H1 (cell line): ENCODE measurements at regions not wholly inside any gene's neighbourhood (a gene's known extent, or its start where the extent isn't known, plus 50 kb on each side); places are given as distances from the start of the nearest gene placed in this dataset.

Experiments
- CTCF ChIA-PET: fragments of 300-600 bp; sonication (Branson Sonifier 250); formaldehyde crosslinking; loops from one replicate; lab custom pipeline; 2021; ENCODE audit not compliant: partially characterized antibody; lab: Charles Lee
- POLR2A ChIA-PET: fragments of 300-600 bp; sonication (Branson Sonifier 250); formaldehyde crosslinking; loops from one replicate; lab custom pipeline; 2021; ENCODE audit warnings: inconsistent platforms; ENCODE audit not compliant: partially characterized antibody; lab: Charles Lee
- DNase-seq, 2 experiments: peaks; one replicate each; pipeline versions ENCODE4 v3.0.0 to v3.0.0-alpha.2; 2010 to 2022; ENCODE audit warnings: low spot score in 2 of 2, low read depth in 1 of 2, mixed read lengths in 1 of 2
- FAIRE-seq: peaks from 2 replicates; lab custom pipeline; 2011; peaks lifted over from hg19 to GRCh38; lab: Jason Lieb, UNC
- H2AFZ ChIP-seq: 2 replicates; pipeline ENCODE4 v1.8.1; 2012; ENCODE audit warnings: low read length, inconsistent platforms
- H2AK5ac ChIP-seq: 2 replicates; pipeline ENCODE4 v1.6.1; 2013; ENCODE audit warnings: low read depth, low read length
- H2BK120ac ChIP-seq: replicated peaks from 2 replicates; pipeline ENCODE3; 2013; ENCODE audit warnings: low read depth, low read length, inconsistent platforms
- H2BK12ac ChIP-seq: 2 replicates; pipeline ENCODE4 v1.6.1; 2013; ENCODE audit warnings: low read depth, low read length
- H2BK15ac ChIP-seq: 2 replicates; pipeline ENCODE4 v1.6.1; 2013; ENCODE audit warnings: low read length
- H2BK20ac ChIP-seq: 2 replicates; pipeline ENCODE4 v1.6.1; 2013; ENCODE audit warnings: low read length
- H2BK5ac ChIP-seq: 2 replicates; pipeline ENCODE4 v1.6.1; 2013; ENCODE audit warnings: low read depth, low read length
- H3K14ac ChIP-seq: 2 replicates; pipeline ENCODE4 v1.6.1; 2013; ENCODE audit warnings: inconsistent platforms; ENCODE audit not compliant: insufficient read length
- H3K18ac ChIP-seq: 2 replicates; pipeline ENCODE4 v1.6.1; 2013; ENCODE audit warnings: low read length; ENCODE audit errors: extremely low read depth
- H3K23ac ChIP-seq: 2 replicates; pipeline ENCODE4 v1.6.1; 2013; ENCODE audit warnings: inconsistent platforms; ENCODE audit not compliant: insufficient read length
- H3K23me2 ChIP-seq: 2 replicates; pipeline ENCODE4 v1.6.1; 2013; ENCODE audit warnings: low read depth, low read length
- H3K27ac ChIP-seq: 2 replicates; pipeline ENCODE4 v1.6.1; 2011; ENCODE audit warnings: low read depth, low read length, inconsistent platforms
- H3K27me3 ChIP-seq, 4 experiments: replicated peaks in 1 of 4; 1 replicate in 1 of 4; 2 replicates in 3 of 4; pipeline versions ENCODE4 v1.6.1 to v1.8.1; 2011 to 2013; ENCODE audit warnings: low read length in 3 of 4, mild to moderate bottlenecking in 3 of 4, inconsistent platforms in 2 of 4, mixed read lengths in 2 of 4, moderate library complexity in 1 of 4; ENCODE audit not compliant: control insufficient read depth in 3 of 4, insufficient read depth in 3 of 4; ENCODE audit errors: extremely low read depth in 1 of 4
- H3K36me3 ChIP-seq, 4 experiments: 2 replicates each; pipeline versions ENCODE4 v1.6.1 to v1.8.1; 2011 to 2013; ENCODE audit warnings: mild to moderate bottlenecking in 4 of 4, low read length in 3 of 4, moderate library complexity in 2 of 4, control low read depth in 1 of 4, inconsistent platforms in 1 of 4; ENCODE audit not compliant: insufficient read depth in 4 of 4, control insufficient read depth in 2 of 4
- H3K4ac ChIP-seq: replicated peaks from 2 replicates; pipeline ENCODE3; 2013; ENCODE audit warnings: low read length, low read depth, mixed read lengths, inconsistent platforms; ENCODE audit not compliant: insufficient read length
- H3K4me1 ChIP-seq, 4 experiments: replicated peaks in 1 of 4; 1 replicate in 1 of 4; 2 replicates in 3 of 4; pipeline versions ENCODE4 v1.6.1 to v1.8.1; 2011 to 2013; ENCODE audit warnings: low read length in 3 of 4, inconsistent platforms in 2 of 4, mixed read lengths in 1 of 4; ENCODE audit not compliant: insufficient read depth in 4 of 4, control insufficient read depth in 3 of 4
- H3K4me2 ChIP-seq, 2 experiments: 2 replicates each; pipeline versions ENCODE4 v1.6.1 to v1.8.1; 2011 to 2013; ENCODE audit warnings: low read depth in 2 of 2, low read length in 2 of 2, control low read depth in 1 of 2, inconsistent platforms in 1 of 2, mild to moderate bottlenecking in 1 of 2; ENCODE audit not compliant: insufficient read depth in 1 of 2
- H3K4me3 ChIP-seq, 4 experiments: fragments of 200-600, 300-600 bp in 1 of 4; sonication (generic), shearing (Covaris generic), sonication (Bioruptor Twin) in 1 of 4; 2 replicates each; pipeline versions ENCODE4 v1.5.1 to v1.8.1; 2011 to 2016; ENCODE audit warnings: low read length in 4 of 4, low read depth in 3 of 4, control low read depth in 2 of 4, inconsistent platforms in 2 of 4, mild to moderate bottlenecking in 2 of 4, mixed read lengths in 1 of 4, moderate library complexity in 1 of 4; ENCODE audit not compliant: insufficient read depth in 2 of 4; ENCODE audit errors: extremely low read depth in 1 of 4
- H3K56ac ChIP-seq: replicated peaks from 2 replicates; pipeline ENCODE3; 2013; ENCODE audit warnings: low read depth, mild to moderate bottlenecking, mixed read lengths, low read length, inconsistent platforms; ENCODE audit not compliant: insufficient read length
- H3K79me1 ChIP-seq: 2 replicates; pipeline ENCODE4 v1.6.1; 2013; ENCODE audit warnings: low read depth, low read length, control low read depth
- H3K79me2 ChIP-seq, 2 experiments: 2 replicates each; pipeline versions ENCODE4 v1.6.1 to v1.8.1; 2012 to 2013; ENCODE audit warnings: low read length in 2 of 2, mild to moderate bottlenecking in 2 of 2, inconsistent platforms in 1 of 2; ENCODE audit not compliant: insufficient read depth in 2 of 2, control insufficient read depth in 1 of 2
- H3K9ac ChIP-seq, 4 experiments: replicated peaks in 1 of 4; 1 replicate in 1 of 4; 2 replicates in 3 of 4; pipeline versions ENCODE4 v1.6.1 to v1.8.1; 2011 to 2013; ENCODE audit warnings: low read depth in 3 of 4, low read length in 3 of 4, control low read depth in 2 of 4, mild to moderate bottlenecking in 2 of 4, moderate library complexity in 2 of 4, inconsistent platforms in 1 of 4; ENCODE audit errors: extremely low read depth in 1 of 4
- H3K9me3 ChIP-seq, 2 experiments: 2 replicates each; pipeline versions ENCODE4 v1.6.1 to v1.8.1; 2012 to 2013; ENCODE audit warnings: mild to moderate bottlenecking in 2 of 2, moderate library complexity in 2 of 2, control low read depth in 1 of 2, inconsistent platforms in 1 of 2, low read depth in 1 of 2, low read length in 1 of 2, mixed read lengths in 1 of 2; ENCODE audit not compliant: insufficient read depth in 2 of 2
- H4K20me1 ChIP-seq, 2 experiments: replicated peaks in 1 of 2; 2 replicates each; pipeline versions ENCODE3 to v1.8.1; 2011 to 2013; ENCODE audit warnings: inconsistent platforms in 2 of 2, low read length in 2 of 2, mild to moderate bottlenecking in 1 of 2; ENCODE audit not compliant: insufficient read depth in 2 of 2, control insufficient read depth in 1 of 2
- H4K5ac ChIP-seq: 2 replicates; pipeline ENCODE4 v1.6.1; 2013; ENCODE audit warnings: low read length, low read depth, mixed read lengths, inconsistent platforms; ENCODE audit not compliant: insufficient read length
- H4K8ac ChIP-seq: 2 replicates; pipeline ENCODE4 v1.8.0; 2013; ENCODE audit warnings: mild to moderate bottlenecking, moderate library complexity, low read length, inconsistent platforms; ENCODE audit not compliant: insufficient read depth; ENCODE audit errors: extremely low read depth
- H4K91ac ChIP-seq: replicated peaks from 2 replicates; pipeline ENCODE3; 2013; ENCODE audit warnings: low read length, mixed read lengths, inconsistent platforms; ENCODE audit not compliant: insufficient read length
- KDM1A ChIP-seq: fragments of 200-600, 300-600 bp; sonication (generic); IDR thresholded peaks from 2 replicates; pipeline ENCODE4 v1.7.1; 2016; ENCODE audit warnings: mild to moderate bottlenecking, low read length, borderline replicate concordance
- SIX5 ChIP-seq: IDR thresholded peaks from 2 replicates; pipeline ENCODE4 v1.6.1; 2011; ENCODE audit warnings: mild to moderate bottlenecking, low read depth, low read length

DNA sequence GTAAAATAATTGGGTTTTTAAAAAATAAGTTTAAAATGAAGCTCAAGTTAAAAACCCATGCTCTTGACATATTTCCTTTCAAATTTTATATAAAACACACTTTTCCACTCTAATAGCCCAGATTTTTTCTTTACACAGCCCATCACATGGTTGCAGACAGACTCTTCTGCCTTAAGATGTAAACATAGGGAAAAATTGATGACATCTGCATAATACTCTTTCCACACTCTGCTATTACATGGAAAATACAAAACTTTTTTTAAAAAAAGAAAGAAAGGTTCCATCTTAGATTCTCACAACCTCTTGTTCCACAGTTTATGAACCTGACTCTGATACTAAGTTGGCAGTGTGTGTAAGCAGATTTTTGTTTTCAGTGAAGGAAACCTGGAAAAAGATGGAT lies 120.8 kb upstream of the ZNF648 start:
- H3K79me1 ChIP-seq: no peaks in the 10 kb centered on the region
- H3K4me2 ChIP-seq: no peak overlapping the region
- CTCF ChIA-PET: interaction anchor here (1.7 to 4.5 kb wide), 5 partner anchors 11 to 102 kb away, joined by 6 to 30 read pairs (median 12); no protein-coding TSS in a partner anchor
- no peak overlapping the region for H3K4me3 ChIP-seq
- H4K5ac ChIP-seq: no peak overlapping the region
- POLR2A ChIA-PET: interaction anchor here (1.1 kb wide), 1 partner anchor 11 kb away, joined by 3 read pairs; no protein-coding TSS in a partner anchor
- H3K23me2 ChIP-seq: no peaks in the 10 kb centered on the region
- H3K56ac ChIP-seq: no peak overlapping the region
- H3K9me3 ChIP-seq: no peaks in the 10 kb centered on the region
- H3K9ac ChIP-seq: no peak overlapping the region
- no peak overlapping the region for H3K18ac ChIP-seq
- no peaks in the 10 kb centered on the region for H4K20me1 ChIP-seq
- no peak overlapping the region for H4K8ac ChIP-seq
- no peak overlapping the region for H2BK5ac ChIP-seq
- H3K27ac ChIP-seq: no peak overlapping the region
- H2BK15ac ChIP-seq: no peak overlapping the region
- no peak for DNase-seq
- no peaks in the 10 kb centered on the region for H3K79me2 ChIP-seq
- no peaks in the 10 kb centered on the region for H3K27me3 ChIP-seq
- H3K36me3 ChIP-seq: no peaks in the 10 kb centered on the region
- TF ChIP-seq KDM1A: no peak
- no peak for TF ChIP-seq SIX5
- H3K4me1 ChIP-seq: no peaks in the 10 kb centered on the region
- H2BK20ac ChIP-seq: no peak overlapping the region
- no peak overlapping the region for H2AFZ ChIP-seq
- H3K23ac ChIP-seq: no peak overlapping the region
- no peak overlapping the region for H3K14ac ChIP-seq
- no peak overlapping the region for H2AK5ac ChIP-seq
- no peak overlapping the region for H3K4ac ChIP-seq
- H4K91ac ChIP-seq: no peak overlapping the region
- no peak for FAIRE-seq
- no peak overlapping the region for H2BK120ac ChIP-seq
- H2BK12ac ChIP-seq: no peak overlapping the region
